22Rv1 (cell line): ENCODE measurements at regions not wholly inside any gene's neighbourhood (a gene's known extent, or its start where the extent isn't known, plus 50 kb on each side); places are given as distances from the start of the nearest gene placed in this dataset.

Source experiments
- ZFX ChIP-seq: fragments of 450-650 bp; IDR thresholded peaks from 2 replicates; pipeline ENCODE4 v1.6.1; 2017; ENCODE audit warnings: antibody characterized with exemption, borderline replicate concordance
- TF ChIP-seq, protein P1 (sequence below): fragments of 450-650 bp; IDR thresholded peaks from 2 replicates; pipeline ENCODE4 v1.5.1; 2017; ENCODE audit warnings: mild to moderate bottlenecking

DNA sequence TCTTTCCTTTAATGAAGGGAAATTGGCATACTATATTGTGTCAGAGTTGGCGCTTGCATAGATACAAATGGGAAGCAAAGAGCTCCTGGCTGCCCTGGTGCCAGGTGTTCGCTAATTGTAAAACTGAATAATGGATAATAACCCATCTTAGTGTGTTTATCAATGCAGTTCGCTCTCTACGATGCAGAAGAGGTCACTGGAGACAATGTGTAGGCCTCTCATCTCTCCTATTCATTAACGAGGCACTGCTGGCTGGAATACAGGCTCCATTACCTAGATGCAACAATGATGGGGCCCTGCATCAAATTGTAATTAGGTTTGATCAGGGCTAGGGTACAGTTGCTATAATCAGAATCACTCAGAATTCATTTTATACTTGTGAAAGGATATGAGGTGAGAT lies 171.0 kb downstream of the RMI1 start:
- TF ChIP-seq, protein P1, sequence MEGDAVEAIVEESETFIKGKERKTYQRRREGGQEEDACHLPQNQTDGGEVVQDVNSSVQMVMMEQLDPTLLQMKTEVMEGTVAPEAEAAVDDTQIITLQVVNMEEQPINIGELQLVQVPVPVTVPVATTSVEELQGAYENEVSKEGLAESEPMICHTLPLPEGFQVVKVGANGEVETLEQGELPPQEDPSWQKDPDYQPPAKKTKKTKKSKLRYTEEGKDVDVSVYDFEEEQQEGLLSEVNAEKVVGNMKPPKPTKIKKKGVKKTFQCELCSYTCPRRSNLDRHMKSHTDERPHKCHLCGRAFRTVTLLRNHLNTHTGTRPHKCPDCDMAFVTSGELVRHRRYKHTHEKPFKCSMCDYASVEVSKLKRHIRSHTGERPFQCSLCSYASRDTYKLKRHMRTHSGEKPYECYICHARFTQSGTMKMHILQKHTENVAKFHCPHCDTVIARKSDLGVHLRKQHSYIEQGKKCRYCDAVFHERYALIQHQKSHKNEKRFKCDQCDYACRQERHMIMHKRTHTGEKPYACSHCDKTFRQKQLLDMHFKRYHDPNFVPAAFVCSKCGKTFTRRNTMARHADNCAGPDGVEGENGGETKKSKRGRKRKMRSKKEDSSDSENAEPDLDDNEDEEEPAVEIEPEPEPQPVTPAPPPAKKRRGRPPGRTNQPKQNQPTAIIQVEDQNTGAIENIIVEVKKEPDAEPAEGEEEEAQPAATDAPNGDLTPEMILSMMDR, result no peak
- TF ChIP-seq ZFX, result no peak
